ENCODE measurements at regions not wholly inside any gene's neighbourhood (a gene's known extent, or its start where the extent isn't known, plus 50 kb on each side); places are given as distances from the start of the nearest gene placed in this dataset.

DNA sequence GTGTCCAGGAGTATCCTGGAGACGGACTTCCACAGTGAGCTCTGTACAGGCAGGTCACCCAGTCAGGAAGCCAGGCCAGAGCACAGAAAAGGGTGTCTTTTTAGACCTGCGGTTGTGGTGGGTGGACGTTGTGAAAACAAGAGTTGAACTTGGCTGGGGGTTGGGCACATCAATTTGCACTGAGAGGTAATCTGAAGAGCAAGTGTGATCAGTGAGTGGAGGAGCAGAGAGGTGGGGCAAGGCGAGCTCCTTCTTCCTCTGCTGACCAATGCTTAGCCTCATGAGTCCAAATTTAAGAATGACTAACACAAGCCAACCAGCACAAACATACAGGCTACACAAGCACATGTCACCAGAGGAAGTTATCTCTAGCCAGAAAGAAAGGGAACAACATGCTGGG is 310.8 kb downstream of the TCERG1L start:
- Mint-ChIP-seq H3K4me1 (ENCODE audit: low read depth) (no peaks in the 10 kb centered on the region), H3K36me3 (no peaks in the 10 kb centered on the region), H3K27ac (no peak overlapping the region), H3K9me3 (peaks cover 8% of the 10 kb centered on the region), H3K4me3 (no peak overlapping the region), H3K27me3 (no peaks in the 10 kb centered on the region)
- no peak for DNase-seq
- ChIA-PET CTCF (no interaction called here), POLR2A (no interaction called here)
- intact Hi-C loops (cut with micrococcal nuclease) = no loop called here

DNA sequence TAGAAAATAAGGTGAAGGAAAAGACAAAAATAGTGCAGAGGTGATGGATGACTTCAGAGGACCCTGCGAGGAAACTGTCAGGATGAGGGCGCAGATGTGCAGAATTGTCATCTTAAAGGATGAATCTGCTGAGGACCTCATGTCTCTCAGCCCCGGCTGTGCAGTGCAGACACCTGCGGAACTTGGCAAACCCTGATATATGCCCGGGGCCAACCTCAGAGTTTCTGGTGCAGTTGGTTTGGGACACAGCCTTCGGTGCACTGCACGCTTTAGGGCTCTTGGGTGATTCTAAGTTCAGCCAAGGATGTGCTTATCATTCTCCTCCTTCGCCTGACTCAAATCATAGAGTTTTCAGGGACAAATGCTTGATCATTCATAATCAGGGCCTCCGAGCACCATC is 310.1 kb downstream of the TCERG1L start:
- ChIA-PET CTCF (no interaction called here), POLR2A (no interaction called here)
- DNase-seq = no peak
- H3K36me3 Mint-ChIP-seq = no peaks in the 10 kb centered on the region
- peaks cover 4% of the 10 kb centered on the region for H3K9me3 Mint-ChIP-seq
- H3K4me3 Mint-ChIP-seq = no peak overlapping the region
- H3K4me1 Mint-ChIP-seq (ENCODE audit: low read depth) = no peaks in the 10 kb centered on the region
- no peak overlapping the region for H3K27ac Mint-ChIP-seq
- H3K27me3 Mint-ChIP-seq = no peaks in the 10 kb centered on the region
- intact Hi-C loops (cut with micrococcal nuclease) = no loop called here

DNA sequence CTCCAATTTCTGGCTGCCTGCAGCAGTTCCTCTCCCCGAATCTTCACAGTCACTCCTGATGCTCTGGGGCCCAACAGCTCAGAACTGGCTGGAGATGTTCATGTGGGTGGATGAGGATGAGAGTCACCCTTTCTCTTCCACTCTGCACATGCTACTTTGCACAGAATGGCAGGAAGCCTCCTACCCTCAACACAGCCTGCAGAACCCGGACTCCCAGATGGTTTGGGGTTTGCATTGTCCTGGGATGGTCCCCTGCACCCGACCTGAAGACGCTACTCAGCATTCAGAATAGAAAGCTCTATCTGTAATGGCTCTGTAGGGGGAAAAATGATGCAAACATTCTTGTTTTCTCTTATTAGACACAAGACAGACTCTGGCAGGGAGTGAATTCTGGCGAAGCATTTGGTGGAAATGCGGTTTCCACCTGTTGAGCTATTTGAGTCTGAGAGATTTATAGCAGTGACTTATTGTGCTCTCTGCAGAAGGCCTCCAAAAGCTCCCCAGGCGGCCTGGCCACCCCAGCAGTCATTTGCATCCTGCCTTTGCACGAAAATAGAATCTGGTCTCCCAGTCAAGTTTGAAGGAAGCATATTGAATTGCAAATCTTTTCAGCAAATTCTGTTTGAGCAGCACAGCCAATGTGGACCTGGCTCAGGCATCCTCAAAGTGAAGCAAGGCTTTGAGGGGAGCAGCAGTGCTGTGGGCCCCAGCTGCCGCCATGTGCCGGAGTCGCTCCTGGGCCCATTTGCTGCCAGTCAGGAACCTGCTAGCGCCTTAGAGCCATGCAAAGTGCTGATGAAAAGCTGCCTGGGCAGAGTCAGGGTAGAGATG is 309.3 kb downstream of the TCERG1L start:
- Mint-ChIP-seq H3K27me3 (no peaks in the 10 kb centered on the region), H3K27ac (no peak overlapping the region), H3K9me3 (peaks cover 4% of the 10 kb centered on the region), H3K4me3 (no peak overlapping the region), H3K36me3 (no peaks in the 10 kb centered on the region), H3K4me1 (ENCODE audit: low read depth) (no peaks in the 10 kb centered on the region)
- ChIA-PET CTCF (no interaction called here), POLR2A (no interaction called here)
- DNase-seq = no peak
- intact Hi-C loops (cut with micrococcal nuclease) = no loop called here

DNA sequence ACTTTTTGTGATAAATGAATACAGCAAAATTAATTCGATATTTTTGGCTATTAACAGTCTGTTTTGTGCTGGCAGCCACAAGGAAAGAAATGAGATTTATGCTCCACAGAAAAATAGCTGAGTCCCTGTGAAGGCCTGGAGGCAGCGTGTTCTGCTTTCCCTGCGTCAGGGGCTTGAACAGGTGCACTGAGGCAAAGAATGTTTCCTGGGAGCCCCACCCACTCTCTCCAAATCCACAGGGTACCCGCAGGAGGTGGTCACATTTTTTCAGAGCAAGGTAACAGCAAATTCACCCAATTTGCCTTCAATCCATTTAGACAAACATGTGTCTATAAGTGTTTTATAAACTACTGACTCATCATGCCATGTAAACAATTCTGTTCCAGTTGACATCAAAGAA is 308.1 kb downstream of the TCERG1L start:
- Mint-ChIP-seq H3K4me3 (no peak overlapping the region), H3K27ac (no peak overlapping the region), H3K4me1 (ENCODE audit: low read depth) (no peaks in the 10 kb centered on the region), H3K9me3 (peaks cover 4% of the 10 kb centered on the region), H3K27me3 (no peaks in the 10 kb centered on the region), H3K36me3 (no peaks in the 10 kb centered on the region)
- no peak for DNase-seq
- ChIA-PET POLR2A (no interaction called here), CTCF (no interaction called here)
- intact Hi-C loops (cut with micrococcal nuclease) = no loop called here

DNA sequence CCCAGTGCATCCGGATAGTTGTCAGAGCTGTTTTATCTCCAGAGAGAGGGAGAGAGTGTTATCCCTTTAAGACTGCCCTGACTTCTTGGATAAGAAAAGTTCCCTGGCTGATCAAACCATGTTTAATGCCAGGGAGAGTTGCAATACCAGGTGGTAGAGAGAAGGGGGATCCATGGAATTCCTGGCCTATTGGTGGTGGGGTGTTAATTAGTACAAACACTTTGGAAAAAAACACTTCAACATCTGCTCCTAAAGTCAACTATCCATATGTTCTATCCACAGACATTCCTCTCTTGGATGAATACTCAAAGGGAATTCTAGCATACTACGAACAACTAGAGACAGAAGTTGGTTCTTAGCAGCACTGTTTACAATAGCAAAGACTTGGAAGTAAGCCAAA is 307.2 kb downstream of the TCERG1L start:
- POLR2A ChIA-PET = no interaction called here
- CTCF ChIA-PET = no interaction called here
- intact Hi-C loops (cut with micrococcal nuclease) = no loop called here
- H3K27ac Mint-ChIP-seq = no peak overlapping the region
- H3K9me3 Mint-ChIP-seq = peaks cover 4% of the 10 kb centered on the region
- no peak for DNase-seq
- no peaks in the 10 kb centered on the region for H3K4me1 Mint-ChIP-seq (ENCODE audit: low read depth)
- no peaks in the 10 kb centered on the region for H3K36me3 Mint-ChIP-seq
- no peak overlapping the region for H3K4me3 Mint-ChIP-seq
- H3K27me3 Mint-ChIP-seq = no peaks in the 10 kb centered on the region

DNA sequence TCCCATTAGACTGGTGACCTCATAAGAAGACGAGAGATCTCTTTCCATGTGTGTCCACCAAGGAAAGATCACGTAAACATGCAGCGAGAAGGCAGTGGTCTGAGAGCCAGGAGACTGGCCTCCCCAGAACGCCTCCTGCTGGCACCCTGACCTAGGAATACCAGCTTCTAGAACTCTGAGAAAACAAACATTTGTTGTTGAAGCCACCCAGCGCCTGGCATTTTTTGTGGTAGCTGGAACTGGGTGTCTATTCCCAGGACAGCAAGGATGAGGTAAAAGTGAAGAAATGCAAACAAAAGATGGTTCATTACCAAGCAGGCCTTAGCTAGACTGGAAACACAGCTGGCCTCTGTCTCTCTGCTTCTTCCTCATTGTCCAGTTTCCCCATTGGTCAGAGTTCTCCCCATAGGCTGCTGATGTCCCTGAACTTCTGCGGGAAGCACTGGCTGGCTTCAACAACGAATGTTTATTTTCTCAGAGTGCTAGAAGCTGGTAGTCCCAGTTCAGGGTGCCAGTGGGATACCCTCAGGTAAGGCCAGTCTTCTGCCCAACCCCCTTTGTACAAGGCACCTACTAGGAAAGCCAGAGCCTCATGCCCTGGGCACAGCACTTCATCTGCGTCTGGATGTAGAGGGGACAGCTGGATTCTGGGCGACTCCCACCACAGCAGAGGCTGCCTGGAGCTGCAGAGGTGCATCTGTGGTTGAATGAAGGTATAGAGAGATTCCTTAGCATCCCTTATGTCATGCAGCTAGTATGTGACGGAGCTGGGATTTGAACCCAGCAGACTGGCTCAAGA is 304.9 kb downstream of the TCERG1L start:
- H3K27ac Mint-ChIP-seq = no peak overlapping the region
- H3K9me3 Mint-ChIP-seq = peaks cover 4% of the 10 kb centered on the region
- CTCF ChIA-PET = no interaction called here
- POLR2A ChIA-PET = no interaction called here
- no peak for DNase-seq
- no peaks in the 10 kb centered on the region for H3K27me3 Mint-ChIP-seq
- intact Hi-C loops (cut with micrococcal nuclease) = no loop called here
- no peaks in the 10 kb centered on the region for H3K36me3 Mint-ChIP-seq
- no peaks in the 10 kb centered on the region for H3K4me1 Mint-ChIP-seq (ENCODE audit: low read depth)
- H3K4me3 Mint-ChIP-seq = no peak overlapping the region

DNA sequence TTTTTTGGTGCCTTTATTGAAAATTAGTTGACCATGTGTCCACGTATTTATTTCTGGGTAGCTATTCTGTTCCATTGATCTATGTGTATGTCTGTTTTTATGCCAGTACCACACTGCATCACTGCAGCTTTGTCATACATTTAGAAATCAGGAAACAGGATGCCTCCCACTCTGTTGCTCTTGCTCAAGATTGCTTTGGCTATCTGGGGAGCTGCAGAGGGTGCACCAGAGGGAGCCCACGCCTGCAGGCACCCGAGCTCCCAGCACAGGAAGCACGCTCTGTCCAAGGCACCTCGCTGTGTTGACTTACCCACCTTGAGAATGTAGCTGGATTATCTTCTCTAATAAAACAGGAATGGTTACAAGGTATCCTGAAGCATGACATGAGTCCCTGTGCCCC is 301.7 kb downstream of the TCERG1L start:
- Mint-ChIP-seq H3K27ac (no peak overlapping the region), H3K4me1 (ENCODE audit: low read depth) (no peaks in the 10 kb centered on the region), H3K9me3 (peaks cover 4% of the 10 kb centered on the region), H3K4me3 (no peak overlapping the region), H3K27me3 (no peaks in the 10 kb centered on the region), H3K36me3 (no peaks in the 10 kb centered on the region)
- intact Hi-C loops (cut with micrococcal nuclease) = no loop called here
- DNase-seq = no peak
- POLR2A ChIA-PET = no interaction called here
- CTCF ChIA-PET = no interaction called here

DNA sequence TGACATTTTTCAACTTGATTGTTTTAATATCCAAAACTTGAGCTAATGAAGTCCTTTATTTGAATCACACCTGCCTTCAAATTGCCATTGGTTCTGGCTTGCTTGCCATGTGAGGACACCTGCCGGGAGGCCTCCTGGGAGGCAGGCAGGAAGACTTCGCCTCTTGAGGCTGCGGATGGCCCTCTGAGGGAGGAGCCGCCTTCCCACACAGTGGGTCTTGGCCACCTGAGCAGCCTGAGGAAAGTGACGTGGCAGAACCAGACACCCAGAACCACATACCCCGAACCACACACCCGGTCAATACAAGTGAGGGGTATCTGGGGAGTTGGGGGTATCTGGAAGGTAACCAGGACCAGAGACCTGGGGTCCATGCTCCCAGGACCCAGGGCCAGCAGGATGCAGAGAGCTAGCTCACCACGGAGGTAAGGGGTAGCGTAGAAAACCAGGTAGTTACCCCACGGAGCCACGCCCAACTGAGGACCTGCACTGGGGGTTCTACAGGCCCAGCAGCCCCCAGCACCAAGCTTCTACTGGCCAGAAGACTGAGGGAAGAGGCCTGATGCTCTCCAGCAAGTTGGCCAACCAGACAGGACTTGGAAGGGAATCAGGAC is 300.5 kb downstream of the TCERG1L start:
- no peaks in the 10 kb centered on the region for H3K36me3 Mint-ChIP-seq
- intact Hi-C loops (cut with micrococcal nuclease) = no loop called here
- no peak overlapping the region for H3K4me3 Mint-ChIP-seq
- H3K27me3 Mint-ChIP-seq = no peaks in the 10 kb centered on the region
- H3K4me1 Mint-ChIP-seq (ENCODE audit: low read depth) = no peaks in the 10 kb centered on the region
- CTCF ChIA-PET = no interaction called here
- DNase-seq = no peak
- H3K9me3 Mint-ChIP-seq = no peaks in the 10 kb centered on the region
- no peak overlapping the region for H3K27ac Mint-ChIP-seq
- POLR2A ChIA-PET = no interaction called here

DNA sequence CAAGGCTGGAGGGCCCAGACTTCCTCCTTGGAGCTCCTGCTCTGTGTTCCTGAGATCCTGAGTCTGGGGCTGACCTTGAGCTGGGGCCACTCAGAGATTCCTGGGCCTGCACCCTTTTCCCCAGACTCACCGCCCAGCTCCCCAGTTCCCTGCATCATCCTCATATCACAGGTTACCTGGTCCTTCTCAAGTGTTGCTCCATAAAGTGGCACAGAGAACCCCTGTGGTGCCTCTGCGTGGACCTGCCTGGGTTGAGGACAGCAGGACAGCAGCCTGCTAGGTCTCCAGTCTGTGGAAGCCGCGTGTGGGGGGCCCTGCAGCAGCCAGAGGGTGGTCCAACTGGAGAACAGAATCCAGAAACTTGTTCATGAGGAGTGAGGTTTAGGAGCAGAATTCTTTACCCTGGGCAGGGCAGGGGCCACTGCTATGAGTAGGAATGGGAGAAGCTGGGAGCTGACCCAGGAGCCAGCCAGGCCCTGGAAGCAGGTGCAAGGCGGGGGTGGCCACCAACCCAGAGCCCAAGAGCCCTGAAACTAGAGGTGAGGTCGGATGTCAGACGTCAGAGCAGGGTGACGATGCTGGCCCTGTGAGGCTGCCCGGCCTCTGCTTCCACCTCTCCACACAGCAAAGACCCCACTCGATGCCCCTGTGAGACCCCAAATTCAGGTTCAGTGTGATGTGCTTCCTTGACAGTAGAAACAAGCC is 299.4 kb downstream of the TCERG1L start:
- no peak for DNase-seq
- no peaks in the 10 kb centered on the region for H3K36me3 Mint-ChIP-seq
- H3K27ac Mint-ChIP-seq = no peak overlapping the region
- H3K4me3 Mint-ChIP-seq = no peak overlapping the region
- no peaks in the 10 kb centered on the region for H3K4me1 Mint-ChIP-seq (ENCODE audit: low read depth)
- intact Hi-C loops (cut with micrococcal nuclease) = no loop called here
- H3K27me3 Mint-ChIP-seq = no peaks in the 10 kb centered on the region
- CTCF ChIA-PET = no interaction called here
- POLR2A ChIA-PET = no interaction called here
- no peaks in the 10 kb centered on the region for H3K9me3 Mint-ChIP-seq

DNA sequence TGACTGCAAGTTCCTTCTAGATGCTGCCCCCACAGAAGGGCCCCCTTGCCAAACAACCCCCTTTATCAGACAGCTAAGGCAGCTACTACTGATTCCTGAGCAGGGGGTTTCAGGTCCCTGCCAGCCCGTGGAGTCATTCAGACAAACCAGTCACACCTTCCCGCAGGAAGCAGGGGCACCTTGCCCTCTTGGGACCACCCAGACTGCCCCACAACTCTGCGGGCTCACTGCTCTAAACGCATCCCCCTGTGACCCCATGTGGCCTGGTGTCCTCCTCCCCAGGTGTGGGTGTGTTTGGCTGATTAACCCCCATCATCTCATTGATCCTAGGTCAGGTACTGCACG is 298.9 kb downstream of the TCERG1L start:
- intact Hi-C loops (cut with micrococcal nuclease) = no loop called here
- DNase-seq = no peak
- Mint-ChIP-seq H3K27ac (no peak overlapping the region), H3K4me3 (no peak overlapping the region), H3K4me1 (ENCODE audit: low read depth) (no peaks in the 10 kb centered on the region), H3K9me3 (no peaks in the 10 kb centered on the region), H3K36me3 (no peaks in the 10 kb centered on the region), H3K27me3 (no peaks in the 10 kb centered on the region)
- CTCF ChIA-PET = no interaction called here
- POLR2A ChIA-PET = no interaction called here

DNA sequence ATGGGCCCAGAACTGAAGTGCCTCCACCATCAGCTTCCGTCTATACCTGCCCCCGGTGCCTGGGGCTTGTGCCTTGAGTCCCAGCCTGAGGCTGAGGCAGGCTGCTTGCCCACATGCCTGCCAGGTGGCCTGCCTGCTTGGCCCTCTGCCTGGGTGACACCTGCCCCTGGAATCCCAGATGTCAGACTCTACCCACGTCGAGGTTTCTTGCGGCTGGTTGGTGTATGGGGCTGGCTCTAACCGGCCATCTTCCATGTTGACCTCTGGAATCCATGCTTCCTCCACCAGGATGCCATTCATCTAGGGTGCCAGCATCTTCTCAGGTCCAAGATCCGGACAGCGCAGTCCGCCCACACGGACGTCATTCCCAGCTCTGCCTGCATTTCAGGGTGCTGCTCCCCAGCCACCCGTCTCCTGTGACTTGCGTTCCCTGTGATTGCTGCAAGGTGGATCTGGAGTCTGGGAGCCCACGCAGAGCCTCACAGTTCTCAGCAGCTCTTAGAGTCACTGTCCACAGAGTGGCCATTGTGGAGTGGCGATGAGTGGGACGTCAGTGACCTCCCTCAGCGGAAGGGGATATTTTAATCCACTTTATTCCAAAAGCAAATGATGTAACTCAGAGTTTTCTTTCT is 298.1 kb downstream of the TCERG1L start:
- Mint-ChIP-seq H3K36me3 (no peaks in the 10 kb centered on the region), H3K4me1 (ENCODE audit: low read depth) (no peaks in the 10 kb centered on the region), H3K9me3 (no peaks in the 10 kb centered on the region), H3K27ac (no peak overlapping the region), H3K27me3 (no peaks in the 10 kb centered on the region), H3K4me3 (no peak overlapping the region)
- POLR2A ChIA-PET = no interaction called here
- no peak for DNase-seq
- intact Hi-C loops (cut with micrococcal nuclease) = no loop called here
- CTCF ChIA-PET = no interaction called here

DNA sequence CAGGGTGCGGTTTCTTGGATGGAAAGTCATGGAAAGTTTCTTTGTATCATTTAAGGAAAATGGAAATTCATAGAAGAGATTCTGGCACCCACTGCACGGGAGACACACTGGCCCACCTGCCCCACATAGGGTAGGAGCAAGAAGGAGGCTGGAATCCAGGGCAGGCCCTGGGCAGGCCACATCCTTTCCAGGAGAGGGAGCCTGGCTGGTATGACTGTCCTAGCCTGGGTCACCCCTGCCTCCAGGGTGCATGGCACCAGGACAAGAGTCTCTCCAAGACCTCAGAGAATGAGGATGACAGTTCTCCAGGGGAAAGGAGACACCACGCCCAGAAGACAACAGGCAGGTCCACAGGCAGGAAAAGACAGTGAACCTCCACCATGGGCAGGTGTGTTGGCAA is 297.2 kb downstream of the TCERG1L start:
- intact Hi-C loops (cut with micrococcal nuclease) = no loop called here
- no peaks in the 10 kb centered on the region for H3K36me3 Mint-ChIP-seq
- DNase-seq = no peak
- no peak overlapping the region for H3K4me3 Mint-ChIP-seq
- no peak overlapping the region for H3K27ac Mint-ChIP-seq
- POLR2A ChIA-PET = no interaction called here
- H3K27me3 Mint-ChIP-seq = no peaks in the 10 kb centered on the region
- no peaks in the 10 kb centered on the region for H3K4me1 Mint-ChIP-seq (ENCODE audit: low read depth)
- CTCF ChIA-PET = no interaction called here
- no peaks in the 10 kb centered on the region for H3K9me3 Mint-ChIP-seq
